ENCODE measurements at regions not wholly inside any gene's neighbourhood (a gene's known extent, or its start where the extent isn't known, plus 50 kb on each side); places are given as distances from the start of the nearest gene placed in this dataset.

GRCh38 chr10:45553613-45554012 lies 119.0 kb downstream of the ZFAND4 start:
- Histone ChIP-seq H3K9ac (ENCODE audit: low read depth, low read length, poor library complexity, severe bottlenecking) (no peak overlapping the region), H3K9me2 (replicated peaks; ENCODE audit: low read depth, low read length) (no peaks in the 10 kb centered on the region), H3K79me2 (ENCODE audit: insufficient read depth, low read length) (peaks cover 6% of the 10 kb centered on the region; the same call in 1 of the 2 replicates), H3K27me3 (ENCODE audit: insufficient read depth, low read length, poor library complexity, severe bottlenecking) (no peaks in the 10 kb centered on the region), H4K20me1 (ENCODE audit: insufficient read depth, low read length, poor library complexity, severe bottlenecking) (no peaks in the 10 kb centered on the region), H3K36me3 (ENCODE audit: insufficient read depth, low read length) (no peaks in the 10 kb centered on the region), H3F3A (ENCODE audit: low read depth) (0 out of 2 replicates have a peak, but pooled peaks cover 6% of the 10 kb centered on the region), H3K9me3 (ENCODE audit: insufficient read depth, low read depth, low read length) (no peaks in the 10 kb centered on the region), H3K4me1 (ENCODE audit: insufficient read depth, low read length, poor library complexity, severe bottlenecking) (peaks cover 28% of the 10 kb centered on the region), H3K4me3 (ENCODE audit: low read length, poor library complexity, severe bottlenecking) (no peak overlapping the region), H3K4me2 (ENCODE audit: low read depth, low read length, poor library complexity, severe bottlenecking) (no peak overlapping the region), H2AFZ (ENCODE audit: low read length) (no peak overlapping the region)
- TF ChIP-seq EZH2phosphoT487 (IDR thresholded peaks at IDR 0.05; ENCODE audit: borderline replicate concordance), result no peak
- TF ChIP-seq, protein P1, sequence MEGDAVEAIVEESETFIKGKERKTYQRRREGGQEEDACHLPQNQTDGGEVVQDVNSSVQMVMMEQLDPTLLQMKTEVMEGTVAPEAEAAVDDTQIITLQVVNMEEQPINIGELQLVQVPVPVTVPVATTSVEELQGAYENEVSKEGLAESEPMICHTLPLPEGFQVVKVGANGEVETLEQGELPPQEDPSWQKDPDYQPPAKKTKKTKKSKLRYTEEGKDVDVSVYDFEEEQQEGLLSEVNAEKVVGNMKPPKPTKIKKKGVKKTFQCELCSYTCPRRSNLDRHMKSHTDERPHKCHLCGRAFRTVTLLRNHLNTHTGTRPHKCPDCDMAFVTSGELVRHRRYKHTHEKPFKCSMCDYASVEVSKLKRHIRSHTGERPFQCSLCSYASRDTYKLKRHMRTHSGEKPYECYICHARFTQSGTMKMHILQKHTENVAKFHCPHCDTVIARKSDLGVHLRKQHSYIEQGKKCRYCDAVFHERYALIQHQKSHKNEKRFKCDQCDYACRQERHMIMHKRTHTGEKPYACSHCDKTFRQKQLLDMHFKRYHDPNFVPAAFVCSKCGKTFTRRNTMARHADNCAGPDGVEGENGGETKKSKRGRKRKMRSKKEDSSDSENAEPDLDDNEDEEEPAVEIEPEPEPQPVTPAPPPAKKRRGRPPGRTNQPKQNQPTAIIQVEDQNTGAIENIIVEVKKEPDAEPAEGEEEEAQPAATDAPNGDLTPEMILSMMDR (conservative IDR thresholded peaks at IDR 0.05; ENCODE audit: low read length), result no peak

DNA sequence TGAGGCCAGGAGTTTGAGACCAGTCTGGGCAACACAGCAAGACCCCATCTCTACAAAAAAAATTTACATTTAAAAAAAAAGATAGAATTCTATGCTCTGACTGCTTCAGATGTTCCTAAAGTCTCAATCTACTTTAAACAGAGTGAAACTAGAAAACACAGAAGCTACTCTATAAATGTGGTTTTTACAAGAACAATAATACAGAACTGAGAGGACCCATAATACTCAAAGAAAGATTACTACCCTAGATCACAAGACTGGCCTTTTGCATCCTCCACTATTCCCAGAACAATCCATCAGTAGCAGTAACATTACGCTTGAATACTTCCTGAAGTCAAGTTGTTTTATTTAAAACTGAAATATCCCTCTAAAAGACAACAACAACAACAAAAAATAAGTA lies 119.4 kb downstream of the ZFAND4 start:
- TF ChIP-seq, protein P1 (conservative IDR thresholded peaks at IDR 0.05; ENCODE audit: low read length), result no peak
- TF ChIP-seq EZH2phosphoT487 (IDR thresholded peaks at IDR 0.05; ENCODE audit: borderline replicate concordance), result no peak
- 0 out of 2 replicates have a peak, but pooled peaks cover 6% of the 10 kb centered on the region for H3F3A ChIP-seq (ENCODE audit: low read depth)
- no peaks in the 10 kb centered on the region for H4K20me1 ChIP-seq (ENCODE audit: insufficient read depth, low read length, poor library complexity, severe bottlenecking)
- no peak overlapping the region for H3K4me2 ChIP-seq (ENCODE audit: low read depth, low read length, poor library complexity, severe bottlenecking)
- H3K27me3 ChIP-seq (ENCODE audit: insufficient read depth, low read length, poor library complexity, severe bottlenecking), result no peaks in the 10 kb centered on the region
- peaks cover 24% of the 10 kb centered on the region for H3K4me1 ChIP-seq (ENCODE audit: insufficient read depth, low read length, poor library complexity, severe bottlenecking)
- H3K4me3 ChIP-seq (ENCODE audit: low read length, poor library complexity, severe bottlenecking), result no peak overlapping the region
- H3K9ac ChIP-seq (ENCODE audit: low read depth, low read length, poor library complexity, severe bottlenecking), result no peak overlapping the region
- peaks cover under 1% of the 10 kb centered on the region; the same call in 1 of the 2 replicates for H3K79me2 ChIP-seq (ENCODE audit: insufficient read depth, low read length)
- H3K36me3 ChIP-seq (ENCODE audit: insufficient read depth, low read length), result no peaks in the 10 kb centered on the region
- H2AFZ ChIP-seq (ENCODE audit: low read length), result no peak overlapping the region
- no peaks in the 10 kb centered on the region for H3K9me3 ChIP-seq (ENCODE audit: insufficient read depth, low read depth, low read length)
- H3K9me2 ChIP-seq (replicated peaks; ENCODE audit: low read depth, low read length), result no peaks in the 10 kb centered on the region

DNA sequence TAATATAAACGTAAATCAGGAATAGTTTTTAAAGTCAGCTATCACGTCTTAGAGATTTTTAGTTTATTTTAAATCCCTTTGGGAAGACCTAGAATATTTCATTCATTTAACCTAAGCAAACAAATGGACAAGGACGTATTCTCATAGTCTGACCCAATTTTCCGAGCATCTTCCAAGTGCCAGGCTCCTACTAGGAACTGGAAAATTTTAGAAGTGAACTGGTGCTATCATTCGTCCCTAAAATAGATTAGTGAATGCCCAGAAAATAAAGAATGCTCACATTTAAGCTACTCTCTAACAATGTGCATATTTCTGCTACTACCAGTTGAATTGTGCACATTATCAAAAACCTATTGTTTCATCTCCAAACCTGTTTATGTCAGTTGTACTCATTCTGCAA lies 120.1 kb downstream of the ZFAND4 start:
- H3K4me3 ChIP-seq (ENCODE audit: low read length, poor library complexity, severe bottlenecking), result no peak overlapping the region

More for the DNA sequence above, 120.1 kb downstream of the ZFAND4 start:
- no peak for TF ChIP-seq EZH2phosphoT487 (IDR thresholded peaks at IDR 0.05; ENCODE audit: borderline replicate concordance)
- TF ChIP-seq, protein P1 (conservative IDR thresholded peaks at IDR 0.05; ENCODE audit: low read length), result no peak
- Histone ChIP-seq H3K9ac (ENCODE audit: low read depth, low read length, poor library complexity, severe bottlenecking) (no peak overlapping the region), H3K9me3 (ENCODE audit: insufficient read depth, low read depth, low read length) (no peaks in the 10 kb centered on the region), H3K36me3 (ENCODE audit: insufficient read depth, low read length) (no peaks in the 10 kb centered on the region), H3K4me2 (ENCODE audit: low read depth, low read length, poor library complexity, severe bottlenecking) (no peak overlapping the region), H3K4me1 (ENCODE audit: insufficient read depth, low read length, poor library complexity, severe bottlenecking) (peaks cover 17% of the 10 kb centered on the region), H2AFZ (ENCODE audit: low read length) (no peak overlapping the region), H3K27me3 (ENCODE audit: insufficient read depth, low read length, poor library complexity, severe bottlenecking) (no peaks in the 10 kb centered on the region), H4K20me1 (ENCODE audit: insufficient read depth, low read length, poor library complexity, severe bottlenecking) (no peaks in the 10 kb centered on the region), H3K9me2 (replicated peaks; ENCODE audit: low read depth, low read length) (no peaks in the 10 kb centered on the region), H3F3A (ENCODE audit: low read depth) (0 out of 2 replicates have a peak, but pooled peaks cover 6% of the 10 kb centered on the region), H3K79me2 (ENCODE audit: insufficient read depth, low read length) (no peaks in the 10 kb centered on the region)
